Psoas muscle (tissue), 7 donors: ENCODE measurements at regions not wholly inside any gene's neighbourhood (a gene's known extent, or its start where the extent isn't known, plus 50 kb on each side); places are given as distances from the start of the nearest gene placed in this dataset.

Experiments
- ATAC-seq, 4 donors: fragments of 200-7000 bp; cut with Tn5 transposase; one replicate each; pipeline ENCODE4 v1.9.1; 2020; ENCODE audit warnings: moderate library complexity in 3 of 4, mild to moderate bottlenecking in 2 of 4
- DNase-seq, 2 donors: peaks; one replicate each; pipeline ENCODE4 v3.0.0-alpha.2; 2020
- H3K27ac ChIP-seq: fragments of 200-600 bp; one replicate; pipeline ENCODE4 v1.8.0; 2022
- H3K27me3 ChIP-seq, 3 donors: fragments of 200-600 bp in 1 of 3; one replicate each; pipeline versions ENCODE4 v1.6.1 to v1.8.0; 2013 to 2022; ENCODE audit warnings: low read length in 2 of 3, mild to moderate bottlenecking in 2 of 3, moderate library complexity in 1 of 3; ENCODE audit not compliant: insufficient read depth in 3 of 3
- H3K36me3 ChIP-seq, 2 donors: fragments of 200-600 bp in 1 of 2; one replicate each; pipeline versions ENCODE4 v1.6.1 to v1.8.0; 2013 to 2022; ENCODE audit warnings: low read depth in 1 of 2, mild to moderate bottlenecking in 1 of 2, moderate library complexity in 1 of 2; ENCODE audit not compliant: insufficient read depth in 1 of 2
- H3K4me1 ChIP-seq: fragments of 200-600 bp; one replicate; pipeline ENCODE4 v1.8.0; 2022
- H3K4me3 ChIP-seq: fragments of 200-600 bp; one replicate; pipeline ENCODE4 v1.8.0; 2022; ENCODE audit warnings: mild to moderate bottlenecking
- H3K9me3 ChIP-seq: fragments of 200-600 bp; one replicate; pipeline ENCODE4 v1.8.0; 2022
- WGBS, 3 donors: extraction: QIAGEN DNeasy Blood & Tissue Kit; methylation state at CpG; one replicate each; pipeline versions ENCODE4 v1.1.6 to v1.1.7; 2013; 5-methylcytosine and 5-hydroxymethylcytosine counted together
- intact Hi-C, 2 donors: fragments of 100-400 bp; cut with DNase I; formaldehyde crosslinking; loops; one replicate each; pipeline versions ENCODE4 v1.11.0 to v1.14.2; 2022
- TF ChIP-seq, protein P1 (sequence below): fragments of 200-600 bp; IDR thresholded peaks from one replicate; pipeline ENCODE4 v1.8.0; 2022; ENCODE audit warnings: antibody characterized with exemption
- donor health status: healthy with polysubstance abuse.
- donor health status: DM: no; HTN: no; CAD: no; lungs with moderate emphysema.
- donor health status: Bipolar disorder and iron deficiency.
- donor health status: healthy.
- donor health status: DM: yes; HTN: yes; CAD: no.
- donor health status: DM: no; HTN: no; CAD: no.
- donor health status: DM: yes; HTN: yes; CAD: no.

DNA sequence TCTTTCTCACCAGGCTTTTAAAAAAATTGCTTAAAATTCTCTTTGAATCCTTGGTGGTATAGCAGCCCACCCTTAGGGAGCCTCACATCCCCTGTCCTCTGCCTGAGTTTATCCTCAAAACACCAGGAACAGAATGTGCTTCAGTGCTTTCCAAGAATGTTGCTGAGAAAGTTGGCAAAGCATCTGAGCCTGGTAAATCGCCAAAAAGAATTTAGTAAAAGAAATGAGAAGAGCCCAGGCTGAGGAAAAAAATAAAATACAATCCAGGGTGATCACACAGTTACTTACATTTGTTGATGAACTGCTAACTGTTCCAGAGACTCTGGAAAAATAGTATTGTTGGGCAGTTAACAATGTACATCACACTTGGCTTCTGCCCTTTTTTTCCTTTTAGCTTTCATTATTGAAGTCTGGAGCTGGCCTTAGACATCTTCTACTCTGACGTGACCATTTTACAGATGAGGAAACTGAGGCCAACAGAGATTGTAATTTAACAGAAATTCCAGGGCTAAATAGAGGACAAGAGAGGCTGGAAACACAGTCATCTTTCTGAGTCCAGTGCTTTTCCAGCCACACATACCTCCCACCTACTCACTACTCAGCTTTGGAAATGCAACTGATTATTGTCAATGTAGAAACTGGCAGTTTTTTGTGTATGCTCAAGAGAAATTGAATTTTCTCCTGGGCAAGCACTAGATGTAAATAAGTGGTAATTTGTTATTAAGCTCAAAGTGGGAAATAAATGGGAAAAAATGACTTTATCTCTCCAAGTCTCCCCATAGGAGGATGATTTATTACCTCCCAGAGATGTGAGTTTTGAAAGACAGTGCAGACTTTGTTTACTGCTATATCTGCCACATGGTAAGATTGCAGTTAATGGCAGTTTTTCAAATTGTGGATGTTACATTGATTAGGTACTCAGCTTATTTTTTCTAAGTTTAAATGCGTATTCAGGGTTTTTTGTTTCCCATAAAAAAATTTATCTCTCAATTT is 86.7 kb upstream of the ALDH1A1 start:
- ATAC-seq (peak in 1 of 4 donors; percentile 45), DNase-seq (no peak)
- Histone ChIP-seq H3K36me3 (no peaks in the 10 kb centered on the region), H3K4me3 (no peak overlapping the region), H3K27ac (no peak overlapping the region), H3K9me3 (no peaks in the 10 kb centered on the region), H3K4me1 (peaks cover 13% of the 10 kb centered on the region), H3K27me3 (no peaks in the 10 kb centered on the region)
- intact Hi-C loops: no loop called here
- WGBS, 3 donors: 55 to 57% (median 56%) methylated on average over 3 of the region's 3 CpGs
- TF ChIP-seq, protein P1, sequence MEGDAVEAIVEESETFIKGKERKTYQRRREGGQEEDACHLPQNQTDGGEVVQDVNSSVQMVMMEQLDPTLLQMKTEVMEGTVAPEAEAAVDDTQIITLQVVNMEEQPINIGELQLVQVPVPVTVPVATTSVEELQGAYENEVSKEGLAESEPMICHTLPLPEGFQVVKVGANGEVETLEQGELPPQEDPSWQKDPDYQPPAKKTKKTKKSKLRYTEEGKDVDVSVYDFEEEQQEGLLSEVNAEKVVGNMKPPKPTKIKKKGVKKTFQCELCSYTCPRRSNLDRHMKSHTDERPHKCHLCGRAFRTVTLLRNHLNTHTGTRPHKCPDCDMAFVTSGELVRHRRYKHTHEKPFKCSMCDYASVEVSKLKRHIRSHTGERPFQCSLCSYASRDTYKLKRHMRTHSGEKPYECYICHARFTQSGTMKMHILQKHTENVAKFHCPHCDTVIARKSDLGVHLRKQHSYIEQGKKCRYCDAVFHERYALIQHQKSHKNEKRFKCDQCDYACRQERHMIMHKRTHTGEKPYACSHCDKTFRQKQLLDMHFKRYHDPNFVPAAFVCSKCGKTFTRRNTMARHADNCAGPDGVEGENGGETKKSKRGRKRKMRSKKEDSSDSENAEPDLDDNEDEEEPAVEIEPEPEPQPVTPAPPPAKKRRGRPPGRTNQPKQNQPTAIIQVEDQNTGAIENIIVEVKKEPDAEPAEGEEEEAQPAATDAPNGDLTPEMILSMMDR: no peak

DNA sequence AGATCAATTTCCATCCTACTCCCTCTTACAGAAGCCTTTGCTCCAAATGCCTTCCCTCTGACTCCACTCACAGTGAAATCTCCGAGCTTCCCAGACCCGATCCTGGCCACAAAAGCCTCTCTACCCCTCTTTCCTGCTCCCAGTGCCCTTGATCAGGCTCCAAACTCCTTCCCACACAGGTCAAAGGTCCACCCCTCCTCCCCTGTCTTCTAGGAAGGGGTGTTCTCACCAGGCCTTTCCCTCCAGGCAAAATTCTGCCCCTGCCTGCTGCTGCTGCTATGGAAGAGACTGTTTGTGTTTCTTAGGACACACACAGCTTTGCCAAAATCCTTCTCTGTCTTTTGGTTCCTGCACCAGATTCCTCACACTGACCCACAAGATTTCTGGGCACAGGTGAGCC is 85.8 kb upstream of the ALDH1A1 start:
- H3K27me3 ChIP-seq: no peaks in the 10 kb centered on the region
- H3K27ac ChIP-seq: no peak overlapping the region
- H3K36me3 ChIP-seq: no peaks in the 10 kb centered on the region
- no peak overlapping the region for H3K4me3 ChIP-seq
- peaks cover 13% of the 10 kb centered on the region for H3K4me1 ChIP-seq
- intact Hi-C loops: no loop called here
- TF ChIP-seq, protein P1: no peak
- peak in 3 of 4 donors; percentile 45 to 66 (median 46) for ATAC-seq
- 44 to 64% (median 62%) methylated on average over 2 of the region's 2 CpGs for WGBS, 3 donors
- H3K9me3 ChIP-seq: no peaks in the 10 kb centered on the region
- peak; percentile 51 to 56 for DNase-seq

DNA sequence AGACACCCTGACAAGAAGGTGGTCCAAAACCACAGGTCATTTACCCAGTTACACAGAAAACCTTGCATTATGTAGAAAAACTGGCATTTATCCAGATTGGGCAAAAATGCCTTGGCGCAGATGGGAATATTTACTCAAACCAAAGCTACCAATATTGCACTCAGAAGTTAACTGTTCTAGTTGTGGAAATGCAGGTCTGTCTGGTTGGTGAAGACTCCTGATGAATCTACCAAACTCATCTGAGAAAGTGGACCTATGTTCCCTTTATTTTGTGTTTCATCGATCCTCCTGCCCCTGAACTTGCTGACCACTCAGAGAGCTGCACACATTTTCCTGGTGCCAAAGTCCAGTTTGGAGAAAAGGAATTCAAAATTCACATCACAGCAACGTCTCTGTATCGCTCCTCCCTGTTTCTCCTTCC is 85.2 kb upstream of the ALDH1A1 start:
- Histone ChIP-seq H3K4me3 (no peak overlapping the region), H3K27ac (no peak overlapping the region)
- WGBS, 3 donors: 66 to 78% (median 68%) methylated on average over 4 of the region's 4 CpGs

DNA sequence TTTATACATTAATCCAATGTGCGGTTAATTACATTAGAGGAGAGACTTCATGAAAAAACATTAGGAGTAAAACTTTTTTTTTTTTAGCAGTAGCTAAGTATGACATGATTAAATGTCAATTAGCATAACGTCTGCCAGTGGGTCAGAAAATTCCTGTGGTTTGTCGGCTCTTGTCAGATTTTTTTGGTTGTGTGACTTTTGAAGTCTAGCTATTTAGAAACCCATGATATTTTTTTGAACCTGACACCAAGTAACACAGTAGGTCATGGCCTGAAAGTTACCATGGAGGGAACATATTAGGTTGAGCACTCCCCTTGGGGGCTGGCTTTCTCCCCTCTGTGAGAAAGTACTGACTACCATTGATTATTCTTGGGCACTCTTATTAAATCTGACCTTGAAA is 84.8 kb upstream of the ALDH1A1 start:
- no peak for ATAC-seq

More for the DNA sequence above, 85.2 kb upstream of the ALDH1A1 start:
- no peaks in the 10 kb centered on the region for H3K27me3 ChIP-seq
- TF ChIP-seq, protein P1: no peak
- DNase-seq: no peak
- peaks cover 13% of the 10 kb centered on the region for H3K4me1 ChIP-seq
- no peaks in the 10 kb centered on the region for H3K36me3 ChIP-seq
- intact Hi-C loops: no loop called here
- no peak for ATAC-seq
- H3K9me3 ChIP-seq: no peaks in the 10 kb centered on the region

More for the DNA sequence above, 84.8 kb upstream of the ALDH1A1 start:
- DNase-seq: no peak
- intact Hi-C loops: no loop called here
- Histone ChIP-seq H3K27ac (no peak overlapping the region), H3K36me3 (no peaks in the 10 kb centered on the region), H3K27me3 (no peaks in the 10 kb centered on the region), H3K4me3 (no peak overlapping the region), H3K4me1 (peaks cover 13% of the 10 kb centered on the region), H3K9me3 (no peaks in the 10 kb centered on the region)
- WGBS, 3 donors: 47 to 61% (median 52%) methylated on average over 3 of the region's 3 CpGs
- TF ChIP-seq, protein P1: no peak
